Neural cell (in vitro differentiated cells): ENCODE measurements at regions not wholly inside any gene's neighbourhood (a gene's known extent, or its start where the extent isn't known, plus 50 kb on each side); places are given as distances from the start of the nearest gene placed in this dataset.

ENCODE experiments used
- H2AFZ ChIP-seq: fragments of 200-600, 300-800 bp; sonication (generic), shearing (Covaris generic); 2 replicates; pipeline ENCODE4 v1.6.0; 2014; ENCODE audit warnings: low read depth, mild to moderate bottlenecking, antibody characterized with exemption, low read length, moderate library complexity
- H3F3A ChIP-seq: fragments of 200-600 bp; shearing (Covaris generic); 2 replicates; pipeline ENCODE4 v1.6.1; 2016; ENCODE audit warnings: mild to moderate bottlenecking, moderate library complexity, mixed read lengths, antibody characterized with exemption, low read length; ENCODE audit not compliant: insufficient read depth, poor library complexity, severe bottlenecking
- H3K27ac ChIP-seq: fragments of 200-600, 300-800 bp; sonication (generic), shearing (Covaris generic); 2 replicates; pipeline ENCODE4 v1.5.1; 2014; ENCODE audit warnings: mild to moderate bottlenecking, low read length, moderate library complexity
- H3K27me3 ChIP-seq: fragments of 300-800, 200-600 bp; sonication (generic), shearing (Covaris generic); 2 replicates; pipeline ENCODE4 v1.6.0; 2014; ENCODE audit warnings: mild to moderate bottlenecking, low read depth, low read length, moderate library complexity; ENCODE audit not compliant: insufficient read depth
- H3K36me3 ChIP-seq: fragments of 300-800, 200-600 bp; sonication (generic), shearing (Covaris generic); 2 replicates; pipeline ENCODE4 v1.5.1; 2014; ENCODE audit warnings: mild to moderate bottlenecking, antibody characterized with exemption, low read length, moderate library complexity; ENCODE audit not compliant: insufficient read depth
- H3K4me2 ChIP-seq: fragments of 300-800, 200-600 bp; sonication (generic), shearing (Covaris generic); 2 replicates; pipeline ENCODE4 v1.6.0; 2014; ENCODE audit warnings: mild to moderate bottlenecking, low read length
- H3K4me3 ChIP-seq: fragments of 300-800, 200-600 bp; sonication (generic), shearing (Covaris generic); 2 replicates; pipeline ENCODE4 v1.5.1; 2014; ENCODE audit warnings: mild to moderate bottlenecking, low read length, moderate library complexity
- H3K79me2 ChIP-seq: fragments of 200-600 bp; shearing (Covaris generic); replicated peaks from 2 replicates; pipeline ENCODE4 v1.6.0; 2014; ENCODE audit warnings: mild to moderate bottlenecking, low read length, moderate library complexity; ENCODE audit not compliant: insufficient read depth
- H3K9ac ChIP-seq: fragments of 300-800, 200-600 bp; sonication (generic), shearing (Covaris generic); 2 replicates; pipeline ENCODE4 v1.6.1; 2016; ENCODE audit warnings: mild to moderate bottlenecking, low read length, mixed read lengths
- H3K9me2 ChIP-seq: fragments of 200-600 bp; shearing (Covaris generic); 2 replicates; pipeline ENCODE4 v1.6.1; 2016; ENCODE audit warnings: mild to moderate bottlenecking, low read length, mixed read lengths; ENCODE audit not compliant: insufficient read depth
- H3K9me3 ChIP-seq: fragments of 200-600, 300-800 bp; sonication (generic), shearing (Covaris generic); 2 replicates; pipeline ENCODE4 v1.6.1; 2016; ENCODE audit warnings: mild to moderate bottlenecking, mixed run types, low read length, moderate library complexity, mixed read lengths
- H4K20me1 ChIP-seq: fragments of 200-600 bp; shearing (Covaris generic); 2 replicates; pipeline ENCODE4 v1.6.1; 2016; ENCODE audit warnings: mild to moderate bottlenecking, mixed run types; ENCODE audit not compliant: insufficient read depth
- CTCF ChIP-seq: fragments of 450-650 bp; IDR thresholded peaks from 2 replicates; pipeline ENCODE4 v1.5.1; 2014; ENCODE audit warnings: antibody characterized with exemption, mild to moderate bottlenecking, moderate library complexity; ENCODE audit not compliant: poor library complexity, severe bottlenecking
- EP300 ChIP-seq: fragments of 450-650 bp; conservative IDR thresholded peaks from 2 replicates; pipeline ENCODE4 v1.6.1; 2014; ENCODE audit warnings: antibody characterized with exemption, mild to moderate bottlenecking, moderate library complexity; ENCODE audit not compliant: poor library complexity, severe bottlenecking
- EZH2 ChIP-seq: fragments of 200-600, 300-800 bp; shearing (Covaris generic), sonication (generic); IDR thresholded peaks from 2 replicates; pipeline ENCODE4 v1.6.1; 2014; ENCODE audit warnings: antibody characterized with exemption, low read length, borderline replicate concordance, mild to moderate bottlenecking; ENCODE audit not compliant: insufficient read depth, poor library complexity, severe bottlenecking
- MXI1 ChIP-seq: fragments of 450-650 bp; conservative IDR thresholded peaks from 2 replicates; pipeline ENCODE4 v1.6.1; 2014; ENCODE audit warnings: antibody characterized with exemption, mild to moderate bottlenecking; ENCODE audit not compliant: poor library complexity, severe bottlenecking
- POLR2AphosphoS5 ChIP-seq: IDR thresholded peaks from 2 replicates; pipeline ENCODE4 v1.6.1; 2012
- RAD21 ChIP-seq: fragments of 450-650 bp; conservative IDR thresholded peaks from 2 replicates; pipeline ENCODE4 v1.6.1; 2014; ENCODE audit warnings: antibody characterized with exemption, mild to moderate bottlenecking, moderate library complexity
- SMC3 ChIP-seq: fragments of 450-650 bp; conservative IDR thresholded peaks from 2 replicates; pipeline ENCODE4 v1.6.1; 2014; ENCODE audit warnings: antibody characterized with exemption, mild to moderate bottlenecking, moderate library complexity; ENCODE audit not compliant: poor library complexity
- TAF1 ChIP-seq: IDR thresholded peaks from 2 replicates; pipeline ENCODE4 v1.6.1; 2012; ENCODE audit warnings: low read depth
- TF ChIP-seq, protein P1 (sequence below): IDR thresholded peaks from 2 replicates; pipeline ENCODE4 v1.6.1; 2012; ENCODE audit warnings: borderline replicate concordance

- TF ChIP-seq SMC3 (no peak), RAD21 (no peak), TAF1 (no peak)
- TF ChIP-seq, protein P1, sequence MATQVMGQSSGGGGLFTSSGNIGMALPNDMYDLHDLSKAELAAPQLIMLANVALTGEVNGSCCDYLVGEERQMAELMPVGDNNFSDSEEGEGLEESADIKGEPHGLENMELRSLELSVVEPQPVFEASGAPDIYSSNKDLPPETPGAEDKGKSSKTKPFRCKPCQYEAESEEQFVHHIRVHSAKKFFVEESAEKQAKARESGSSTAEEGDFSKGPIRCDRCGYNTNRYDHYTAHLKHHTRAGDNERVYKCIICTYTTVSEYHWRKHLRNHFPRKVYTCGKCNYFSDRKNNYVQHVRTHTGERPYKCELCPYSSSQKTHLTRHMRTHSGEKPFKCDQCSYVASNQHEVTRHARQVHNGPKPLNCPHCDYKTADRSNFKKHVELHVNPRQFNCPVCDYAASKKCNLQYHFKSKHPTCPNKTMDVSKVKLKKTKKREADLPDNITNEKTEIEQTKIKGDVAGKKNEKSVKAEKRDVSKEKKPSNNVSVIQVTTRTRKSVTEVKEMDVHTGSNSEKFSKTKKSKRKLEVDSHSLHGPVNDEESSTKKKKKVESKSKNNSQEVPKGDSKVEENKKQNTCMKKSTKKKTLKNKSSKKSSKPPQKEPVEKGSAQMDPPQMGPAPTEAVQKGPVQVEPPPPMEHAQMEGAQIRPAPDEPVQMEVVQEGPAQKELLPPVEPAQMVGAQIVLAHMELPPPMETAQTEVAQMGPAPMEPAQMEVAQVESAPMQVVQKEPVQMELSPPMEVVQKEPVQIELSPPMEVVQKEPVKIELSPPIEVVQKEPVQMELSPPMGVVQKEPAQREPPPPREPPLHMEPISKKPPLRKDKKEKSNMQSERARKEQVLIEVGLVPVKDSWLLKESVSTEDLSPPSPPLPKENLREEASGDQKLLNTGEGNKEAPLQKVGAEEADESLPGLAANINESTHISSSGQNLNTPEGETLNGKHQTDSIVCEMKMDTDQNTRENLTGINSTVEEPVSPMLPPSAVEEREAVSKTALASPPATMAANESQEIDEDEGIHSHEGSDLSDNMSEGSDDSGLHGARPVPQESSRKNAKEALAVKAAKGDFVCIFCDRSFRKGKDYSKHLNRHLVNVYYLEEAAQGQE: no peak
- Histone ChIP-seq H3K79me2 (no peaks in the 10 kb centered on the region), H3F3A (no peaks in the 10 kb centered on the region), H4K20me1 (no peaks in the 10 kb centered on the region), H3K36me3 (no peaks in the 10 kb centered on the region), H3K4me2 (no peak overlapping the region), H3K27ac (no peak overlapping the region), H3K27me3 (no peaks in the 10 kb centered on the region), H3K9me3 (no peaks in the 10 kb centered on the region), H2AFZ (no peak overlapping the region), H3K9ac (no peak overlapping the region), H3K4me3 (no peak overlapping the region), H3K9me2 (no peaks in the 10 kb centered on the region)
Observed at GRCh38 chr9:83178717-83179116, 115.8 kb upstream of the RASEF start.

DNA sequence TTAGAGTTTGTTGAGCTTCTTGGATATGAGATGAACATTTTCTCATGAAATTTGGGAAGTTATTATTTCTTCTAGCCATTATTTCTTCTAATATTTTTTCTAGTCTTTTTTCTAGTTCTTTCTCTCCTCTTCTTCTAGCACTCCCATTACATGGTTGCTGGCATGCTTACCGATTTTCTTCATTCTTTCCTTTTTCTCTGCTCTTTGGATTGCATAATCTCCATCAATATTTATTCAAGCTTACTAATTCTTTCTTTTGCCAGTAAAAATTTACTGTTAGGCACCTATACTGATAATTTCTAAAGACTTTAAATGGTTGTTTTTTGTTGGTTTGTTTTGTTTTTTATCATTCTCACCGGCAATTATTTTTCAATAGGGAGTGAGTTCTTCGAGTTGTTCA is 114.8 kb upstream of the RASEF start:
- Histone ChIP-seq H3K9me2 (no peaks in the 10 kb centered on the region), H3K4me2 (no peak overlapping the region), H3K36me3 (no peaks in the 10 kb centered on the region), H3K9me3 (no peaks in the 10 kb centered on the region), H3K27me3 (no peaks in the 10 kb centered on the region), H3F3A (no peaks in the 10 kb centered on the region), H3K4me3 (no peak overlapping the region), H3K79me2 (no peaks in the 10 kb centered on the region), H4K20me1 (no peaks in the 10 kb centered on the region), H3K27ac (no peak overlapping the region), H2AFZ (no peak overlapping the region), H3K9ac (no peak overlapping the region)
- TF ChIP-seq CTCF: no peak
- TF ChIP-seq, protein P1: no peak
- TF ChIP-seq MXI1: no peak
- TF ChIP-seq TAF1: no peak
- no peak for TF ChIP-seq EP300
- no peak for TF ChIP-seq RAD21
- no peak for TF ChIP-seq POLR2AphosphoS5
- TF ChIP-seq SMC3: no peak
- no peak for TF ChIP-seq EZH2
